ENCODE measurements at regions not wholly inside any gene's neighbourhood (a gene's known extent, or its start where the extent isn't known, plus 50 kb on each side); places are given as distances from the start of the nearest gene placed in this dataset.

DNA sequence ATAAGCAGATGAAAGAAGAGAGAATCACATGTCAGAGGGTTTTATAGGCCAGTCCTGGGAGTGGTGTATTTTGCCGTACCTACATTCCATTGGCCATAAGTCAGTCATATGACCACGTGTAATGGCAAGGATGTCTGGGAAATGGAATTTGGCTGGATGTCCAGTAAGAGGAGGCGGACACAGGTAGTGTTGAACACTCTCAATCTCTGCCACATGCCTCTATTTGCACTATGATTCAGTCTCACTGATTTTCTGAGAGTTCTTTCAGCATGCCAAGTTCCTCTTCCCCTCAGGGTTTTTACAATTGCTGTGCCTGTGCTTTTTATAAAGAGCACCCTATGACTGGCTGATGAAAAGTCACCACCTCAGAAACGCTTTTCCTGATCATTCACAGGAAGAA lies 164.2 kb upstream of the GPR101 start:
- TF ChIP-seq, protein P1, sequence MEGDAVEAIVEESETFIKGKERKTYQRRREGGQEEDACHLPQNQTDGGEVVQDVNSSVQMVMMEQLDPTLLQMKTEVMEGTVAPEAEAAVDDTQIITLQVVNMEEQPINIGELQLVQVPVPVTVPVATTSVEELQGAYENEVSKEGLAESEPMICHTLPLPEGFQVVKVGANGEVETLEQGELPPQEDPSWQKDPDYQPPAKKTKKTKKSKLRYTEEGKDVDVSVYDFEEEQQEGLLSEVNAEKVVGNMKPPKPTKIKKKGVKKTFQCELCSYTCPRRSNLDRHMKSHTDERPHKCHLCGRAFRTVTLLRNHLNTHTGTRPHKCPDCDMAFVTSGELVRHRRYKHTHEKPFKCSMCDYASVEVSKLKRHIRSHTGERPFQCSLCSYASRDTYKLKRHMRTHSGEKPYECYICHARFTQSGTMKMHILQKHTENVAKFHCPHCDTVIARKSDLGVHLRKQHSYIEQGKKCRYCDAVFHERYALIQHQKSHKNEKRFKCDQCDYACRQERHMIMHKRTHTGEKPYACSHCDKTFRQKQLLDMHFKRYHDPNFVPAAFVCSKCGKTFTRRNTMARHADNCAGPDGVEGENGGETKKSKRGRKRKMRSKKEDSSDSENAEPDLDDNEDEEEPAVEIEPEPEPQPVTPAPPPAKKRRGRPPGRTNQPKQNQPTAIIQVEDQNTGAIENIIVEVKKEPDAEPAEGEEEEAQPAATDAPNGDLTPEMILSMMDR (IDR thresholded peaks at IDR 0.05; ENCODE audit: extremely low read depth, insufficient read depth, missing control alignments) = no peak
- DNase-seq (ENCODE audit: low spot score) = no peak
- in situ Hi-C loops (cut with MboI; ENCODE audit: low pct_unique_long_range_greater_than_20kb, low sequenced_read_pairs, unreplicated experiment) = loop anchor here (25.0 kb wide), 1 partner anchor 236 kb away; no protein-coding TSS in a partner anchor

DNA sequence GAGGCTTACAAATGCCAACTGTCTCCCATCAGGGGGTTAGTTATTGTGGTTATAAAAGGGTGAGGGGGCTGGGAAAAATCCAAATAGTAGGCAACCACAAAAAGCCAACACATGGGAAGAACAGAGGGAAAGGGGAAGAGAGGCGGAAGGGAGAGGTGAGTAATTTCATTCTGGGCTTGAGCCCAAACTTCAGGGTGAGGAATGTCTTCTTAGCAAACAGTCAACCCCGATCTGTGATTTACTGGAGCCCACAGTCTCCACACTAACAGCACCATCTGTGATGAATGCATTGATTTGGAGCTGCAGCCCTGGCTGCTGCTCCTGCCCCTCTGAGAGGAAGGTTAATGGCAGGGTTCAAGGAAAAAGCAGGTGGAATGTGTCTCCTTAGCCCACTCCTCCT lies 162.2 kb upstream of the GPR101 start:
- in situ Hi-C loops (cut with MboI; ENCODE audit: low pct_unique_long_range_greater_than_20kb, low sequenced_read_pairs, unreplicated experiment) = loop anchor here (25.0 kb wide), 1 partner anchor 234 kb away; no protein-coding TSS in a partner anchor
- no peak for DNase-seq (ENCODE audit: low spot score)
- TF ChIP-seq, protein P1 (IDR thresholded peaks at IDR 0.05; ENCODE audit: extremely low read depth, insufficient read depth, missing control alignments) = no peak

DNA sequence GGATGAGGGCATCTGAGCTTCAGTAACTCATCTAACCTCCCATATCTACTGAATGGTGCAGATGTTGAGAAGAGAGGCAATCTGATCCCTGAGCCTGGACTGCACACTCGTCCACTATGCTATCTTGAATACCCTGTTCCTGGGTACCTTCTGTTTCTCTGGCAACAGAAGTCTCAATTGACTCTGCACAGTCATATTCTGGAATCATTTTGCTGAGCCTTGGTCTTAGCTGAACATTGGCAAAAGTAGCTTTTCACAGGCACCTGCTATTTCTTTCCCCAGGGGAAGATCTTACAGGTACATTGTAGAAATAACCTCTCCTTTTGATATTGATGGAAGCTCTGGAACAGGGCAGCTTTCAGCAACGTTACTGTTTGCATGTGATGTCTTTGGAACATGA lies 161.5 kb upstream of the GPR101 start:
- DNase-seq (ENCODE audit: low spot score) = no peak
- in situ Hi-C loops (cut with MboI; ENCODE audit: low pct_unique_long_range_greater_than_20kb, low sequenced_read_pairs, unreplicated experiment) = loop anchor here (25.0 kb wide), 1 partner anchor 233 kb away; no protein-coding TSS in a partner anchor
- TF ChIP-seq, protein P1 (IDR thresholded peaks at IDR 0.05; ENCODE audit: extremely low read depth, insufficient read depth, missing control alignments) = no peak

DNA sequence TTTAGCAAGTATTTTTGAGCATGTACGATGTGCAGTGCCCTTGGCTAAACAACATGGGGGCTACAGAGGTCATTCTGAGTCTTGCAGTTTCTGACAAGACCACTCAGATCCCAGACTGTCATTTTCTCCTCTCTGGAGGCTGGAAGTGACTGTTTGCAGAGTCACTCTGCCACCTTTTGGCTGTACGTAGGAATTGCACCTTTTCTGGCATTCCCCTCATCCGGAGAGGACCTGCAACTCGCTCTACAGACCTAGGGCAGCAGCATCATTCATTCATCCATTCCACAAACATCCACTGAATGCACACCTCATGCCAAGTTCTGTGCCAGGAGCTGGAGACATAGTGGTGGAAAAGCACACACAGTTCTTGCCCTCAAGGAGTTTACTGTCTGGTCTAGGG lies 160.4 kb upstream of the GPR101 start:
- TF ChIP-seq, protein P1 (IDR thresholded peaks at IDR 0.05; ENCODE audit: extremely low read depth, insufficient read depth, missing control alignments) = peak; percentile 65
- in situ Hi-C loops (cut with MboI; ENCODE audit: low pct_unique_long_range_greater_than_20kb, low sequenced_read_pairs, unreplicated experiment) = loop anchor here (25.0 kb wide), 1 partner anchor 232 kb away; no protein-coding TSS in a partner anchor
- peak; percentile 10 for DNase-seq (ENCODE audit: low spot score)

DNA sequence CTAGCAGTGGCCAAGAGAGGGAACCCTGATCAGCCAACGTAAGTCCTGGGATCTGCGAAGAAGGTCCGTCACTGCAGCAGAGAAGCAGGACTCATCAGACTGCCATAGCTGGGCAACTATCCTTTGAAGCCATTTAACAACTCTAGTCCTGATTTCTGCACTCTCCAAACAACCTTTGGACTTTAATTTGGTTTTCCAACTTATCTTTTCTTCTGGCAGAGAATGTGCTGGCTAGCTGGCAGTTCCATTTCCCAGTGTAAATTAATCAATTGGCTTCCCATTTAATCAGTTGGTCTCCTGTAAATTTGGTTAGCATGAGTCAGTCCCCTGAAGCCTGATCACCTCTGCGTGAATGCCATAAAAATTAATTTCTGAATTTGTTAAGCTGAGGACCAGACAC lies 153.7 kb upstream of the GPR101 start:
- in situ Hi-C loops (cut with MboI; ENCODE audit: low pct_unique_long_range_greater_than_20kb, low sequenced_read_pairs, unreplicated experiment) = loop anchor here (25.0 kb wide), 1 partner anchor 225 kb away; no protein-coding TSS in a partner anchor
- TF ChIP-seq, protein P1 (IDR thresholded peaks at IDR 0.05; ENCODE audit: extremely low read depth, insufficient read depth, missing control alignments) = no peak
- DNase-seq (ENCODE audit: low spot score) = no peak

DNA sequence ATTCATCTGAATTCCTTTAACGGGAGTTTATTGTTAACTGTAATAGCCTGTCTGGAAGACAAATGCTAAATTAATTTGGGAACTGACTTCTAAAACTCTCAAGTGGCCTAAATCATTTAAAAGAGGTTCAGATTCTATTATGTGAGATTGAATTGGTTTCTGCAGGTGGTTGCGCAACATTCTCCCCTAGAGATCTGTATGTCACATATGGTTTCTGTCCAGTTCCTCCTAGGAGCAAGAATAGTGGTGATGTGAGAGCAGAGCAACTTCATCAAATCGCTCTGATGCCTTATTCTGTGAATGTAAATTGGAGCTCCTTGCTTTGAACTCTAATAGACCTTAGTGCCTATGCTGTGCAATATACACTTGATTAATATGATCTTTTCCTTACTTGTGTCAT lies 144.6 kb upstream of the GPR101 start:
- TF ChIP-seq, protein P1 (IDR thresholded peaks at IDR 0.05; ENCODE audit: extremely low read depth, insufficient read depth, missing control alignments) = no peak
- no peak for DNase-seq (ENCODE audit: low spot score)
- in situ Hi-C loops (cut with MboI; ENCODE audit: low pct_unique_long_range_greater_than_20kb, low sequenced_read_pairs, unreplicated experiment) = loop anchor here (25.0 kb wide), 1 partner anchor 216 kb away; no protein-coding TSS in a partner anchor
